HG02981 (cell line): ENCODE measurements at regions not wholly inside any gene's neighbourhood (a gene's known extent, or its start where the extent isn't known, plus 50 kb on each side); places are given as distances from the start of the nearest gene placed in this dataset.

Experiments used
- ATAC-seq: cut with Tn5 transposase; IDR thresholded peaks from one replicate; pipeline ENCODE4 v1.9.1; 2021; ENCODE audit warnings: mild to moderate bottlenecking, moderate library complexity; ENCODE audit not compliant: unreplicated experiment

DNA sequence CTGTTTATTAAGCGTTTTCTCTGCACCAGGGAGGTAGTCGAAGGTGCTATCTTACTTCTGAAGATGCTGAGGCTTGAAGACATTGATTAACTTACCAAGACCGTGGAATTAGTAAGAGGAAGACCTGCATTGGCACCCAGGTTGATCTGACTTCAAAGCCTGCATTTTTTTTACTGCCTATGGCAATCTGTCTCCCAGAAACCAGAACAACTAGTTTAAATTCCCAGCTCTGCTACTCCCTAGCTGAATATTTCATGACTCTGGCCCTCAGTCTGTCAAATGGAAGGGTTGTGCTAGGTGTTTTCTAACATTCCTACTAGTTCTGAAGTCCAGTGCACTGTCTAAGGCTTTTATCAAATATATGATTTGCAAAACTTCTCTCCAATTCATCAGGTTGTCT, 52.0 kb upstream of the GRAMD1B start:
- ATAC-seq, result no peak

- no peak for ATAC-seq
Measured at GRCh38 chr11:123377355-123377754, 52.7 kb upstream of the GRAMD1B start.

- ATAC-seq, result no peak
Measured at GRCh38 chr11:123375832-123376231, 54.2 kb upstream of the GRAMD1B start.

DNA sequence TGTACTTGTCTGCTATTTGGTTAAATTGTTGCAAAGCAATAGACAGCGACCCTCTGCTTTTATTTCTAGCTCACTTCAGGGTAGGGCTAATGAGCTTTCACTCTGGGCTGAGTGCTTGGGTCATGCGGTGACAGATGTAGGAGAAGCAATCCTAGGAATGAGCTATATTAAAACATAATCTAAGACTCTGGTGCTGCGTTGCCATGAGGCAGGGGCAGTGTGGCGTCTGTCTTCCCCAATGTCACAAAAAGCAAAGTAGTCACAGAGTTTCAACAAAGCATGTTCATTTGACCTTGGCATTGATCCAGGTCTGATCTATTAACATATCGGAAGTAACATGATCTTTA, 55.5 kb upstream of the GRAMD1B start:
- no peak for ATAC-seq

- no peak for ATAC-seq
Measured at GRCh38 chr11:123373754-123374621, 56.1 kb upstream of the GRAMD1B start.

GRCh38 chr11:123371506-123372297, 58.4 kb upstream of the GRAMD1B start:
- ATAC-seq, result no peak

DNA sequence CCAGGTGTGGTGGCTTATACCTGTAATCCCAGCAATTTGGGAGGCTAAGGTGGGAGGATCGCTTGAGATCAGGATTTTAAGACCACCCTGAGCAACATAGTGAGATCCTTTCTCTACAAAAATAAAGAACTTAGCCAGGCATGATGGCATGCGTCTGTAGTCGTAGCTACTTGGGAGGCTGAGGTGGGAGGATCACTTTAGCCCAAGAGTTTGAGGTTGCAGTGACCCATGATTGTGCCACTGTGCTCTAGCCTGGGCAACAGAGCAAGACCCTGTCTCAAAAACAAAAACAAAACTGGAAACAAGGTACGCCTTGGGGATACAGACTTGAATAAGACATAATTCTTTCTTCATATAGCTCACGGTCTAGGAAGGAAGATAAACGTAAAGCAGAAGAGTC, 63.1 kb upstream of the GRAMD1B start:
- no peak for ATAC-seq

DNA sequence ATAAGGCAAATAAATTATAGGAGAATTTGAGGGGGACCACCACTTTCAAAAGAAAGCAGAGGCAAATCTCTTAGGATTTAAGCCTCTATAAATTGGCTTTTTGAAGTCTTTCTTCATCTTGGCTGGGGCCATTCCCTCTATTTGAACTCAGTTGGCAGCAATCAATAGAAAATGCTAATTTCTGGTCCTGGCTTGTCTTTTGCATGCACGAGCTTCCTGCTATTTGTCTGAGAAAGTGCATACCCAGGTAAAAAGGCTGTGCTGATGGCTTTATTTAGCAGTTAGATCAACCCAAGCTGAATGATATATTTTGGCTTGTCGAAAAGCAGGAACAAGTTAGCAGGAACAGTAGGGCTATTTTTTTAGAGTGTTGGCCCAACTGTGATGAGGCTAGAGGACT, 64.1 kb upstream of the GRAMD1B start:
- ATAC-seq, result no peak

DNA sequence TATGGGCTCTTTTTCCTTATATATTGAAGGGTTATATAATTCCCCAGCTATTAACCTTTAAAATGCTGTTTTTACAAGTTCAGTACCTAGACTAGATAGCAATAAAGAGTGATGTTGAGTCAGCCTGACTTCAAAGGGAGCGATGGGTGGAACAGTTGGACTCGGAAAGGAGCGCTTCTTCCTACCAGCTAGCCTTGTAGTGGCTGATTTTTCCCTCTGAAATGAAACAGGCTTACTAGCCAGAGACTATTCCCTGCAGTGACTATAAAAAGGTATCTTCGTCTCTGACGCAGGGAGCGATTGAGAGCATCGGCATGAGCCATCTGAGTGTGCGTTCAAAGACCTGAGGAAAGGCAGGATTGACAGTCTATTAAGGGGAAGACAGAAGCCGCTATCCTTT, 66.0 kb upstream of the GRAMD1B start:
- no peak for ATAC-seq

- no peak for ATAC-seq
Measured at GRCh38 chr11:123363556-123363955, 66.5 kb upstream of the GRAMD1B start.

DNA sequence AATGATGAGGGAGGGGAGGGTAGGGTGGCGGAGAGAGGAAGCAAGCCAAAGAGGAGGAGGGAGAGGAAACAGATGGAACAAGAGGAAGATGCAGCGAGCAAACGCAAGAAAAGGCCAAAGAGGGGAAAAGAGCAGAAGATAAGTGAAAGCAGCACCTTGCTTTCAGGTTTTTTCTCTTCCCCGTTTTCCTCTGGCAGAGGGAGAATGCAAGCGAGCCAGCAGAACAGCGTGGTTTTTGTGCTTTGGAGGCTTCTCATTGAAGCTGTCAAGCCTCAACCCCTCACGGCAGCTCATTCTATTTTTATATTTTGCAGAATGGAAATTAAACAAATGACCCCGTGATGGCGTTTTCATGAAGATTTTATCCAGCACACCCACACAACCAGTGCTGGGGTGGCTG, 67.1 kb upstream of the GRAMD1B start:
- no peak for ATAC-seq

GRCh38 chr11:123362186-123362585, 67.9 kb upstream of the GRAMD1B start:
- ATAC-seq, result no peak

DNA sequence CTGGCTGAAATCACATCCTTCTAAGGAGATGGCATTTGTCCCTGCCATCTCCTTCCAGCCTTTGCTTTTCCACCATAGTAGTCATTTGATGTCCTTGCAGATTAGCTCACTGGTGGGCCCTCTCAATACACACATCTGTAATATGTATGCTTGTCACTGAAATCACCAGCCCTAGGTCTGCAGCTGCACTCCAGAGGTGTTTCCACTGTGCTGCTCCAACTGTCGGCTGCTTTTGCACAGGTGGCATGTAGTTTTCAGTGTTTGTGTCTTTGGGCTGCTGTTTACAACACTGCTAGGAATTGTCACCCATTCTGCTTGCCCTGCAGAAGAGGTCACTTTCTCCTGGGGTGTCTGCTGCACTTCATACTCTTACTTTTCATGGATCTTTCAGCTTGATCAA, 69.0 kb upstream of the GRAMD1B start:
- ATAC-seq, result no peak

DNA sequence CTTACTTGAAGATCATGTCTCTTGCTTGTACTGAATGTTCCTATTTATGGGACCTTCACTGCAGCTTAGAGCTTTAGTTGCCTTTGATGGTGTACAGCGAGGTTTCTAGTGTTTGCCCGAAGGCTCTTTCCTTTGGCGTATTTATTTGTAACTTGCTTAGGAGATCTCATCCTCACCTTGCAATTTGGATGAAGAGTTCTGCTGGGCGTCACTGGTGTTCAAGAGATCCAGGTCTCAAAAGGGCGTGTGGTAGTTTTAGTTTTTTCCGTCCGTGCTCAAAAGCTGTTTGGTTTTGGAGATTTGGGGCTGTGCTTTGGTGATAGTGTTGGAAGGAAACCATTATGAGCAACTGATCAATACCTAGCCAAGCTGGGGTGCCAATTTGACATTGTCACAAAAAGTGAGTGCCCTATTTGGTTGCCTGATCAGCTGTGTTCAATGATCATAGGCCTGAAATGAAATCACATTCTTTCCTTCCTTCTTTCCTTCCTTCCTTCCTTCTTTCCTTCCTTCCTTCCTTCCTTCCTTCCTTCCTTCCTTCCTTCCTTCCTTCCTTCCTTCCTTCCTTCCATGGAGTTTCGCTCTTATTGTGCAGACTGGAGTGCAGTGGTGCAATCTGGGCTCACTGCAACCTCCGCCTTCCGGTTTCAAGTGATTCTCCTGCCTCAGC, 69.7 kb upstream of the GRAMD1B start:
- ATAC-seq, result no peak

DNA sequence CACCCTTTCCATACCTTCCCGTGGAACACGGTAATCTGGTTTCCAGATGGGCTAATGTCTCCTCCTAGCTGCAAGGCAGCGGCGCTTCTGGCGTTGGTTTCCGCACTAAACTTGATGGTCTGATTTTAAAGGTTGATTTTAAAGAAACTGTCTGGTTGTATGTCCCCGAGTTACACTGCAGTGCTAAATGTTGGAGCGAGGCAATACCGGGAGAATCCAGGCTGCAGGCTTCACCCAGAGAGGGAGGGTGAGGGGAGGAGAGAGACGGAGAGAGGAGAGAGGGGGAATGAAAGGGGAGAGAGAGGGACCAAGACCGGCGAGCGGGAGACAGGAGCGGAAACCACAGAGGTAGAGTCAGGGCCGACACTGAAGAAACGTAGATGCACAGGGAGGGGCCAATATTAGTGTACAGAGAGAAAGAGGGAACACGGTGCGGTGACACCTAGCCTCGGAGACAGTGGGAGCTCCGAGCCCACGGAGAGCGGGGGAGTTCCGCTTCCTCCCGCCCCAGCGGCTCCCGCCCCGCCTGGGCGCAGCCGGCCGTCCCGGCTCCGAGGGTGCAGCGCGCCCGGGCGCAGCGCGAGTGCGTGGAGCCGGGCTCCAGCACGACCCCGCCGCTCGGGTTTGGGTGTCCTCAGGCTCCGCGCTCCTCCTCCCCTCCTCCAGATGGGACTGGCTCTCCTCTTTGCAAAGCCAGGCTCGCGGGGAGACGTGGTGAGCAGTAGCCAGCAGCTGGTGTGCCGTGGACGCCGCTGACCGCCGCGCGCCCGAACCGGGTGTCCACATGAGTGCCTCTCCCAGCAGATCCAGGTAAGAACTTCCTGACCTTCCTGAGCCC, 71.9 kb upstream of the GRAMD1B start:
- ATAC-seq, result peak; percentile 46

- ATAC-seq, result no peak
Measured at GRCh38 chr11:123357353-123357989, 72.6 kb upstream of the GRAMD1B start.

- no peak for ATAC-seq
Measured at GRCh38 chr11:123356539-123356938, 73.5 kb upstream of the GRAMD1B start.

GRCh38 chr11:123354371-123354975, 75.6 kb upstream of the GRAMD1B start:
- no peak for ATAC-seq

- ATAC-seq, result no peak
Measured at GRCh38 chr11:123351375-123351774, 78.7 kb upstream of the GRAMD1B start.

- ATAC-seq, result no peak
Measured at GRCh38 chr11:123349382-123349781, 80.7 kb upstream of the GRAMD1B start.
